ENCODE measurements at regions not wholly inside any gene's neighbourhood (a gene's known extent, or its start where the extent isn't known, plus 50 kb on each side); places are given as distances from the start of the nearest gene placed in this dataset.
"Not testable (repeated sequence)": the region's sequence is repeated elsewhere in the genome, so short reads cannot be mapped to it uniquely, and the experiment has no call there.

GRCh38 chr5:44252545-44252944, 136.7 kb downstream of the FGF10 start:
- no peak for DNase-seq (ENCODE audit: low read depth, low spot score)

- DNase-seq (ENCODE audit: low read depth, low spot score): no peak
Observed at GRCh38 chr5:44246986-44247385, 142.2 kb downstream of the FGF10 start.

GRCh38 chr5:44245935-44246334, 143.3 kb downstream of the FGF10 start:
- no peak for DNase-seq (ENCODE audit: low read depth, low spot score)

GRCh38 chr5:44242791-44243190, 146.4 kb downstream of the FGF10 start:
- no peak for DNase-seq (ENCODE audit: low read depth, low spot score)

- DNase-seq (ENCODE audit: low read depth, low spot score): no peak
Observed at GRCh38 chr5:44236040-44236439, 153.2 kb downstream of the FGF10 start.

- DNase-seq (ENCODE audit: low read depth, low spot score): no peak
Observed at GRCh38 chr5:44233691-44234090, 155.5 kb downstream of the FGF10 start.

GRCh38 chr5:44225231-44226160, 163.7 kb downstream of the FGF10 start:
- DNase-seq (ENCODE audit: low read depth, low spot score): no peak

- no peak for DNase-seq (ENCODE audit: low read depth, low spot score)
Observed at GRCh38 chr5:44199408-44199807, 189.8 kb downstream of the FGF10 start.

- no peak for DNase-seq (ENCODE audit: low read depth, low spot score)
Observed at GRCh38 chr5:44189255-44189654, 200.0 kb downstream of the FGF10 start.

- no peak for DNase-seq (ENCODE audit: low read depth, low spot score)
Observed at GRCh38 chr5:44187973-44188372, 201.2 kb downstream of the FGF10 start.

- no peak for DNase-seq (ENCODE audit: low read depth, low spot score)
Observed at GRCh38 chr5:44183753-44184152, 205.5 kb downstream of the FGF10 start.

- DNase-seq (ENCODE audit: low read depth, low spot score): no peak
Observed at GRCh38 chr5:44183312-44183711, 205.9 kb downstream of the FGF10 start.

GRCh38 chr5:44178414-44178813, 210.8 kb downstream of the FGF10 start:
- DNase-seq (ENCODE audit: low read depth, low spot score): no peak

- DNase-seq (ENCODE audit: low read depth, low spot score): no peak
Observed at GRCh38 chr5:44167540-44167939, 221.7 kb downstream of the FGF10 start.

GRCh38 chr5:44160369-44160768, 228.9 kb downstream of the FGF10 start:
- DNase-seq (ENCODE audit: low read depth, low spot score): no peak

GRCh38 chr5:44150075-44150723, 239.0 kb downstream of the FGF10 start:
- no peak for DNase-seq (ENCODE audit: low read depth, low spot score)

GRCh38 chr5:44117947-44118346, 271.3 kb downstream of the FGF10 start:
- DNase-seq (ENCODE audit: low read depth, low spot score): not testable (repeated sequence)

GRCh38 chr5:44108232-44108631, 281.0 kb downstream of the FGF10 start:
- DNase-seq (ENCODE audit: low read depth, low spot score): not testable (repeated sequence)

GRCh38 chr5:44099643-44100042, 289.6 kb downstream of the FGF10 start:
- DNase-seq (ENCODE audit: low read depth, low spot score): no peak

GRCh38 chr5:44089424-44090144, 299.6 kb downstream of the FGF10 start:
- no peak for DNase-seq (ENCODE audit: low read depth, low spot score)

GRCh38 chr5:44085083-44085482, 304.1 kb downstream of the FGF10 start:
- no peak for DNase-seq (ENCODE audit: low read depth, low spot score)

GRCh38 chr5:44074547-44074946, 314.7 kb downstream of the FGF10 start:
- not testable (repeated sequence) for DNase-seq (ENCODE audit: low read depth, low spot score)
